Spinal cord (tissue), 9 donors: ENCODE measurements at regions not wholly inside any gene's neighbourhood (a gene's known extent, or its start where the extent isn't known, plus 50 kb on each side); places are given as distances from the start of the nearest gene placed in this dataset.

Experiments used
- DNase-seq, 6 donors: peaks; one replicate each; pipeline versions ENCODE4 v3.0.0 to v3.0.0-alpha.2; 2013 to 2015; ENCODE audit warnings: low spot score in 6 of 6, low read depth in 4 of 6
- H3K27ac ChIP-seq: one replicate; pipeline ENCODE4 v1.5.1; 2013; ENCODE audit warnings: low read depth, low read length, control low read depth
- H3K27me3 ChIP-seq: one replicate; pipeline ENCODE4 v1.6.1; 2013; ENCODE audit warnings: low read length; ENCODE audit not compliant: control insufficient read depth, insufficient read depth
- H3K36me3 ChIP-seq: one replicate; pipeline ENCODE4 v1.6.1; 2013; ENCODE audit warnings: low read length; ENCODE audit not compliant: control insufficient read depth, insufficient read depth
- H3K4me1 ChIP-seq: one replicate; pipeline ENCODE4 v1.6.1; 2013; ENCODE audit warnings: low read length; ENCODE audit not compliant: control insufficient read depth, insufficient read depth
- H3K4me3 ChIP-seq: one replicate; pipeline ENCODE4 v1.5.1; 2013; ENCODE audit warnings: low read depth, low read length, control low read depth
- H3K9me3 ChIP-seq: one replicate; pipeline ENCODE4 v1.6.1; 2013; ENCODE audit warnings: low read length; ENCODE audit not compliant: control insufficient read depth, insufficient read depth
- WGBS: methylation state at CpG from one replicate; pipeline ENCODE4 v1.1.5; 2013; ENCODE audit warnings: missing lambda C conversion rate; ENCODE audit not compliant: insufficient coverage; 5-methylcytosine and 5-hydroxymethylcytosine counted together
- donor health status: healthy.

DNA sequence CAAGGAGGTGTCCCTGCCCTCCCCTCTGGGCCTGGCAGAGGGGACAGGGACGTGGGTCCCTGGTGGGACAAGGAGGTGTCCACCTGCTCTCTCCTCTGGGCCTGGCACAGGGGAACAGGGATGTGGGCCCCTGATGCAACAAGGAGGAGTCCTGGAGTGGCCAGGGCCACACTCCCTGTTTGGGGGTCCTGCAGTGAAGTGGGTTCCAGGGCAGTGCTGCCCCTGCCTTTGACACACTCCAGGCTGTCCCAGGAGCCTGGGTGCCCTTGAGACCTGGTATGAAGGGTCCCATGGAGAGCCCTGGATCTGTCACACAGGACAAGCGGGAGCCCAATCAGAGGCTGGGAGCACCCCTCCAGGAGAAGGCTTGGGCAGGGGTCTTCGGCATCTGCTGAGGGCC lies 75.8 kb upstream of the GPC1 start:
- Histone ChIP-seq H3K27ac (no peak overlapping the region), H3K4me1 (peaks cover 19% of the 10 kb centered on the region), H3K27me3 (no peaks in the 10 kb centered on the region), H3K9me3 (peaks cover 4% of the 10 kb centered on the region), H3K36me3 (no peaks in the 10 kb centered on the region), H3K4me3 (no peak overlapping the region)
- DNase-seq: no peak
- WGBS: 91% methylated on average over 3 of the region's 3 CpGs

DNA sequence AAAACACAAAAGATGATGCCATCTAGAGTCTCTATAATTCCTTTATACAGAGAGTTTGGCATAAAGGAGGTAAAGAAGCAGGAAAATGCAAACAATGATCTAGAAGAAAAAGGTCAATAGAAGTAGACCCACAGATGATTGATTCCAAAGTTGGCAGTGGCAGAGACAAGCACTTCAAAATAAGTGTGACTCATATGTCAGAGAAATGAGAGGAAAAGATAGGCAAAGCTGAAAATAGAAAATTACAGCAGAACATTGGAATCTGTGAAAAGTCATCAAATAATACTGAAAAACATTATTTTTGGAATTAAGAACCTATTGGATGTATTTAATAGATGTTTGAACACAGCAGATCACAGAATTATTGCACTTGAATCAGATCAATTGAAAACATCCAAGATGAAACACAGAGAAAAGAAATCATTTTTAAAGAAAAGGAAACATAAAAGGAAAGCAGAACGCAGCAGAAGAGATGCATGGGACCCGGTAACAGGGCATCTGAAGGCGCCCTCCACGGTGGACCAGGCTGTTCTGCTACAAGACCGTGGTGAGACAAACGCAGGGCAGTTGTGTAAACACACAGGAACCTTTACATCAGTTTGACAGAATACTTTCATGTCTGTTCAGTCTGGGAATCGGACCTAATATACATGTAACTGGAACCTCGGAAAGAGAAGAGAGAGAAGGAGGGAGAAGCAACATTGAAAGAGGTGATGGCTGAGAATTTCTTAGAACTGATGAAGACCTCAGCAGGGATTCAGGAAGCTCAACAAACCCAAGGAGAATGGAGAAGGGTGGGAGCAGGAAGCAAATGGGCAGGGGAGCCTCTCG lies 74.6 kb upstream of the GPC1 start:
- 95% methylated on average over 5 of the region's 9 CpGs for WGBS
- Histone ChIP-seq H3K27me3 (no peaks in the 10 kb centered on the region), H3K27ac (no peak overlapping the region), H3K9me3 (peaks cover 4% of the 10 kb centered on the region), H3K4me1 (peaks cover 31% of the 10 kb centered on the region), H3K36me3 (no peaks in the 10 kb centered on the region), H3K4me3 (no peak overlapping the region)
- no peak for DNase-seq

DNA sequence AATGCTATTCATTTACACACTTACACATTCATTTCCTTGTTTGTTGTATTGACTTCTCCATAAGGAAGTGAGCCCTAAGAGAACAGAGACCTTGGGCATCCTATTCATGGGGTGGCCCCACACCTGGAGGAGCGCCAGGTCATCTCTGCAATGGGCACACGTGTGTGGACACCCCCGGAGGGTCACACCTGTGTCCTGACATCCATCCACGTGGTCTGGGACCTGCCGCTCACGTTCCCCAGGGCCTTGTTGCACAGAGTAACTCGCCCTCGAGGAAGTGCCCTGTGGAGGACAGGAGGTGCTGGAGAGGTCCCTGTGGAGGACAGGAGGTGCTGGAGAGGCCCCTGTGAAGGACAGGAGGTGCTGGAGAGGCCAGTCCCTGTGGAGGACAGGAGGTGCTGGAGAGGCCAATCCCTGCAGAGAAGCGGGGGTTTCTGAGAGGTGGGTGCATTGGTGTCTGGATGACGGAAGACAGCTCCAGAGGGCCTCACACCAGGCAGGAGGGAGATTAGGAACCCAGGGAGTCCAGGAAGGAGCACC lies 73.2 kb upstream of the GPC1 start:
- H3K36me3 ChIP-seq: no peaks in the 10 kb centered on the region
- H3K9me3 ChIP-seq: peaks cover 4% of the 10 kb centered on the region
- no peaks in the 10 kb centered on the region for H3K27me3 ChIP-seq
- H3K4me3 ChIP-seq: no peak overlapping the region
- peaks cover 36% of the 10 kb centered on the region for H3K4me1 ChIP-seq
- WGBS: 93% methylated on average over 10 of the region's 10 CpGs
- no peak overlapping the region for H3K27ac ChIP-seq
- no peak for DNase-seq

DNA sequence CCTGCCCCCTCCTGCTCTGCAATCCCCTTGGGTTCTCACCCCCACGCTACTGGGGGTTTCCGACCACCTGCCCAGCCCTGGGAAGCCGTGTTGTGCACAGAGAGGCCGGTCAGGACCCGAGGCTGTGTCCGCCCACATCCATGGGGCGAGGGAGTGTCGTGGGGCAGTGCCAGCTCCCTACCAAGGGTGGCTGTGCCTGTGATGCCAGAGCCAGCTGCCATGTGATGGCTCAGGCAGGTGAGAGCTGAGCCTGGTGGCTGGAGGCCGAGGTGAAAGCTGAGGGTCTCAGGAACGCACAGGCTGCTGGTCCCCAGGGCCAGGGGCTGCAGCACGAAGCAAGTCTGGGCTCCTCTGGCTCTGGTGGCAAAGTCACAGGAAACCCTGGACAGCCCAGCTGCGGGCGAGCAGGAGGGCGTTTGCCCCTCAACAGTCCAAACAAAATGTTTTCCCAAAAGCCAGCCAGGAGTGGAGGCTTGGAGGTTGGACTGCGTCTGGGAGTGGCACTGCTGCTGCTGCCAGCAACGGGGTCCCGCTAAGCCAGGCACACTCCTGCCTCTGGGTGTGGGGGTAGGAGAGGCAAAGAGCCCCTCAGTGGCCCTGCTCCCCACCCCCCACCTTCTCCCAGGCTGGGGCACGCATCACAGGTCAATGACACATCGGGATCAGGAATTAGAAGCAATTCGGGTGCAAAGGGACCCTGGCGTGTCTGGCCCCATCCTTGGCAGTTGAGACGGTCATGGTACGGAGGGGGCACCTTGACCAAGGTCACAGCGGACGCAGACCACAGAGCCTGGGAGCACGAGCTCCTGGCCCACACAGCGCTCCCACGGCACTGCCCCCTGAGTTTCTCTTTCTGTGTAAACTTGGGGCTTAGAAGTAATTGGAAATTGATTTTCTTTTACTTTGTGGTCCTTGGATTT lies 72.4 kb upstream of the GPC1 start:
- 83% methylated on average over 21 of the region's 28 CpGs for WGBS
- H3K4me1 ChIP-seq: peaks cover 36% of the 10 kb centered on the region
- no peak overlapping the region for H3K4me3 ChIP-seq
- no peak for DNase-seq
- no peaks in the 10 kb centered on the region for H3K36me3 ChIP-seq
- H3K9me3 ChIP-seq: peaks cover 4% of the 10 kb centered on the region
- no peak overlapping the region for H3K27ac ChIP-seq
- no peaks in the 10 kb centered on the region for H3K27me3 ChIP-seq

DNA sequence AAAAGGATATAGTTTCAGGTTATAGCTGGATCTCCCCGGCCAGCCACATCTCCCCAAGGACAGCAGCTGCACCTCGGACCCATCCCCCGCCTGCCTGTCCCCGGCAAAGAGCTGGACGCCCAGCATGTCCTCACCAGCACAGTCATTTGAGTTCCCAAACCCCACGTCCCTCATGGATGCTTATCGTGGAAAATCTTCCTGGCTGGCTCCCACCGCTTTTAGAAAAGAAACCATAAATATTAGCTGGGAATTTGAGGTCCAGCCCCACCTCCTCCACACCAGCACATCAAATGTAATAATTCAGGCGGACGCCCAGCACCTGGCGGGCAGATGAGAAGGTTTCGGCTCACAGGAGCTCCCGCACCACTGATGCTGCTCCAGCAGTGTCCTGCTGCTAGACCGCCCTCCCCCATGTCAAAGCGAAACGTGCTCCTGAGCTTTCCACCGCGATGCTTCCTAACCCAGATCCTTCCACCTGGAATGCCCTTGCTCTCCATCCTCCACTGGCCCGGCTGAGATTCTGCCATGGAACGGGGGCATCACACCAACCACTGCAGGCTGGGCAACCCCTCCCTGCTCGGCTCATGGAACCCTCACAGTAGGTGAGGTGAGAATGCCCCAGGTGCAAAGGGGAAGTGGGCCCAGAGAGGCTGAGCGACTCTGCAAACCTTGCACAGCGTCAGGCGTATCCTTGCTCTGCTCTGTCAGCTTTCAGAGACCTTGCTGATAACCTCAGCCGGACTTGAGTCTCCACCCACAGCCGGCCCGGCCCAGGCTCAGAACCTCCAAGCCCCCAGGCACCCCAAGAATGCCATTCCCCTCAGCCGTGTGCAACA lies 71.5 kb upstream of the GPC1 start:
- Histone ChIP-seq H3K36me3 (no peaks in the 10 kb centered on the region), H3K27ac (no peak overlapping the region), H3K4me1 (peaks cover 41% of the 10 kb centered on the region), H3K9me3 (peaks cover 4% of the 10 kb centered on the region), H3K27me3 (no peaks in the 10 kb centered on the region), H3K4me3 (no peak overlapping the region)
- 65% methylated on average over 26 of the region's 28 CpGs for WGBS
- DNase-seq: peak in 1 of 6 donors; percentile 41

DNA sequence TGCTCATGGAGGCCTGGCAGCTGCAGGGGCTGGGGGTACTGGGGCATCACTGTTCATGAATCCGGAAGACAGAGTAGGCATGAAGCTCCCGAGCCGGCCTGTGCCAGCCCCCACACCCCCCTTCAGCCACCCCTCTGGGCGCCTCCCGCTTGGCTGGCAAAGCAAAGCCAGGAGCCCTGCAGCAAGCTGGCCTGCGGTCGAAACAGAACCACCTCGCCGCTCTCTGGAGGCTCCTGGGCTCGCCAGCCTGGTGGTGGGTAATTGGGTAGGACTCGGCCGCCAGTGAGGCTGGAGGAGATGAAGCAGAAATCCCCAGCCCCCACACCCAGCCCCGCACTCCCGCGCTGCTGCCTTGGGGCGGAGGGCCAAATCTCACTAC lies 70.9 kb upstream of the GPC1 start:
- no peaks in the 10 kb centered on the region for H3K27me3 ChIP-seq
- H3K4me3 ChIP-seq: no peak overlapping the region
- peak in 2 of 6 donors; percentile 32 to 53 for DNase-seq
- WGBS: 40% methylated on average over 4 of the region's 16 CpGs
- H3K4me1 ChIP-seq: peaks cover 47% of the 10 kb centered on the region
- H3K27ac ChIP-seq: no peak overlapping the region
- H3K36me3 ChIP-seq: no peaks in the 10 kb centered on the region
- H3K9me3 ChIP-seq: peaks cover 4% of the 10 kb centered on the region

DNA sequence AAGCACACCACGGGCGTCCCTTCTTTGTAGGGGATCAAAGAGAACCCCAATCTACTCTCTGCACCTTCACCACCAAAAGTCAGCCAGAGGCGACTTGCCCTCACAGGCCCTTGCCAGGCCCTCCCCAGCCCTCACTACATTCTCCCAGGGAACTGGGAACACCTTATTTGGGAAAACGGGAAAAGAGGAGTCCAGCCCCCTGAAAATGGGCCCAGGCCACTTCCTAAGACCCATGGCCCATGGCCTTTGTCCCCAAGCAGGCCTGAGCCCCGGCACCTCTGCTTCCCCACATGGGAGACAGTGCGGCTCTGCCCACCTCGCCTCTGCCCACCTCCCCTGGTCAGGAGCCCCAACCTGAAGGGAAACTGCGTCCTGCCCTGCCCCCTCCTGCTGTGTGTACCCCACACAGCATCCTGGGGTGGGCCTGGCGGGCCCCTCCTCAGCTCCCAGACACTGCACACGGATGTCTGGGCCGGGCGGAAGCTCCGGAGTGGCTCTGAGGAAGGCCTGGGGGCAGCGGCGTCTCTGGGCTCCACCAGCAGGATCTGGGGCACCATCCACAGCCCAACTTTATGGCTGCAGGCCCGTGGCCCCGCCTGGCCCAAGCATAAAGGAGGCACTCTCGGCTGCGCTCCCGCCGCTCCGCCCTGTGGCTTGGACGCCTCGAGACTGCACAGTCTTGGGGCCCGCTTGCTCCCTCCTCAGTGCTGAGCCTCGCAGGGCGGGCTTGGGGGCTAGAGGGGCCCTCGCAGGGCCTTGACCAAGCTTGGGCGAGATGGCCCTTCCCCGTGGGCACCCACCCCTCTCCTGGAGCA lies 70.3 kb upstream of the GPC1 start:
- H3K4me3 ChIP-seq: no peak overlapping the region
- peaks cover 53% of the 10 kb centered on the region for H3K4me1 ChIP-seq
- H3K27ac ChIP-seq: no peak overlapping the region
- H3K36me3 ChIP-seq: no peaks in the 10 kb centered on the region
- DNase-seq: no peak
- H3K9me3 ChIP-seq: peaks cover 4% of the 10 kb centered on the region
- H3K27me3 ChIP-seq: no peaks in the 10 kb centered on the region
- WGBS: 88% methylated on average over 25 of the region's 30 CpGs

DNA sequence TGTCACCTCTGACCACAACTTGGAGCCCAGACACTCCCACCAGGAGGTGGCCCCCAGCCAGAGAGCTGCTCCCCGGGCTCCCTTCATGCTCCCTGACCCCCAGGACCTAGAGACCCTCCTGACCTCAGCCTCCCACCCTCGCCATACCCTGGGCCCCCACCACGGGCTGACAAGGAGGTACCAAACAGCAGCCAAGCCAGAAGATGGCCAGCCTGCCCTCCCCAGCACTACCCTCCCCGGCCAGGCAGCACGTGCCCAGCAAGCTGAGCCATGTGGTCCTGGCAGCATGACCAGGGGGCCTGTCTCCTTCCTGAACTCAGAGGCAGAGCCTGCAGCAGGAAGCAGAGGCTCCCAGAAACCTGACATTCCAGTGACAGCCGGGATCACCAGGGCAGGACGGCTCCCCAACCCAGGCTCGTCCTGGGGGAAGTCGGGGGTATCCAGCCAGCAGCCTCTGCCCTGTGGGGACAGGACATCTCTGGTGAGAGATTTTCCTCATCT lies 69.4 kb upstream of the GPC1 start:
- Histone ChIP-seq H3K27me3 (no peaks in the 10 kb centered on the region), H3K9me3 (no peaks in the 10 kb centered on the region), H3K4me3 (no peak overlapping the region), H3K27ac (no peak overlapping the region), H3K36me3 (no peaks in the 10 kb centered on the region), H3K4me1 (peaks cover 59% of the 10 kb centered on the region)
- WGBS: 67% methylated on average over 8 of the region's 9 CpGs
- no peak for DNase-seq
